ENCODE measurements at regions not wholly inside any gene's neighbourhood (a gene's known extent, or its start where the extent isn't known, plus 50 kb on each side); places are given as distances from the start of the nearest gene placed in this dataset.

- TF ChIP-seq FOXM1 (IDR thresholded peaks at IDR 0.05; ENCODE audit: borderline replicate concordance) (no peak), SUZ12 (IDR thresholded peaks at IDR 0.05) (no peak), ZNF384 (IDR thresholded peaks at IDR 0.05) (no peak), FOXK2 (IDR thresholded peaks at IDR 0.05) (no peak), BHLHE40 (IDR thresholded peaks at IDR 0.05; ENCODE audit: borderline replicate concordance) (no peak), TARDBP (IDR thresholded peaks at IDR 0.05) (no peak), ELF4 (IDR thresholded peaks at IDR 0.05) (no peak), CTBP1 (IDR thresholded peaks at IDR 0.05; ENCODE audit: borderline replicate concordance) (no peak)
These were observed 135.7 kb upstream of the CCDC28A start for GRCh38 chr6:138637822-138638221.
